K562 (cell line): ENCODE measurements at regions not wholly inside any gene's neighbourhood (a gene's known extent, or its start where the extent isn't known, plus 50 kb on each side); places are given as distances from the start of the nearest gene placed in this dataset.

Experiments
- NR1H2 ChIP-seq: sonication (generic); formaldehyde crosslinking; IDR thresholded peaks from 2 replicates; pipeline ENCODE4 v1.4.0; 2020; ENCODE audit warnings: mild to moderate bottlenecking, missing genetic modification reagents
- TEAD4 ChIP-seq, 2 experiments: sonication (generic) in 1 of 2; formaldehyde crosslinking in 1 of 2; IDR thresholded peaks; 2 replicates each; pipeline versions ENCODE4 v1.6.1 to v1.8.0; 2012 to 2022; ENCODE audit warnings: borderline replicate concordance in 1 of 2, inconsistent platforms in 1 of 2, low read length in 1 of 2, mild to moderate bottlenecking in 1 of 2, missing genetic modification reagents in 1 of 2
- TF ChIP-seq, protein P1 (sequence below), 3 experiments: IDR thresholded peaks in 2 of 3; conservative IDR thresholded peaks in 1 of 3; 2 replicates each; pipeline ENCODE4 v1.5.1; 2011 to 2012; ENCODE audit warnings: low read length in 3 of 3, mild to moderate bottlenecking in 3 of 3, control low read depth in 2 of 3, improper control_type of control experiment in 1 of 3, inconsistent platforms in 1 of 3, low read depth in 1 of 3, mixed read lengths in 1 of 3, moderate library complexity in 1 of 3; ENCODE audit not compliant: insufficient read depth in 2 of 3
- TF ChIP-seq, protein P2 (sequence below): sonication (generic); formaldehyde crosslinking; IDR thresholded peaks from 2 replicates; pipeline ENCODE4 v1.8.1; 2022; ENCODE audit warnings: missing genetic modification reagents
- TF ChIP-seq, protein P3 (sequence below): sonication (generic); formaldehyde crosslinking; IDR thresholded peaks from 2 replicates; pipeline ENCODE4 v1.8.1; 2023; ENCODE audit warnings: mild to moderate bottlenecking, missing genetic modification reagents

DNA sequence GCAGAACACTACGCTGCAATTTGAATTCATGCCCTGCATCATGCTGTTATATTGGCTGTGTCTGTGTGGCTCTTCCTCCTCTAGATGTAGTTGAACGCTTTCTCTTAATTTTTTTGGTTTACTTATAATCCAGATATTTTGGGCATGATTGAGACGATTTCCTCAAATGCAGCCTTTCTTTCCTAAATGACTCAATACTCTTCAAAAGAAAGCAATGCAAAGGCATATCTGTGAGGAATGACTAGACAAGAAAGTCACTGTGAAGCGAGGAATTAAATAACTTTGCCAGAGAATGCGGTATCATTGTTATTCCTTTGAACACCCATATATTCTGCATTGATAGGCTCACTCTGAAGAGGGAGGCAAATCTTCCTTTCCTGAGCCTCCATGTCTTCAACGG lies 152.8 kb downstream of the YIPF5 start:
- TF ChIP-seq, protein P1, sequence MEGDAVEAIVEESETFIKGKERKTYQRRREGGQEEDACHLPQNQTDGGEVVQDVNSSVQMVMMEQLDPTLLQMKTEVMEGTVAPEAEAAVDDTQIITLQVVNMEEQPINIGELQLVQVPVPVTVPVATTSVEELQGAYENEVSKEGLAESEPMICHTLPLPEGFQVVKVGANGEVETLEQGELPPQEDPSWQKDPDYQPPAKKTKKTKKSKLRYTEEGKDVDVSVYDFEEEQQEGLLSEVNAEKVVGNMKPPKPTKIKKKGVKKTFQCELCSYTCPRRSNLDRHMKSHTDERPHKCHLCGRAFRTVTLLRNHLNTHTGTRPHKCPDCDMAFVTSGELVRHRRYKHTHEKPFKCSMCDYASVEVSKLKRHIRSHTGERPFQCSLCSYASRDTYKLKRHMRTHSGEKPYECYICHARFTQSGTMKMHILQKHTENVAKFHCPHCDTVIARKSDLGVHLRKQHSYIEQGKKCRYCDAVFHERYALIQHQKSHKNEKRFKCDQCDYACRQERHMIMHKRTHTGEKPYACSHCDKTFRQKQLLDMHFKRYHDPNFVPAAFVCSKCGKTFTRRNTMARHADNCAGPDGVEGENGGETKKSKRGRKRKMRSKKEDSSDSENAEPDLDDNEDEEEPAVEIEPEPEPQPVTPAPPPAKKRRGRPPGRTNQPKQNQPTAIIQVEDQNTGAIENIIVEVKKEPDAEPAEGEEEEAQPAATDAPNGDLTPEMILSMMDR (IDR thresholded peaks at IDR 0.05 in 2 of 3, conservative IDR thresholded peaks at IDR 0.05 in 1 of 3; ENCODE audit: insufficient read depth in 2 of 3, low read depth in 1 of 3, low read length in 3 of 3) = no peak
- TF ChIP-seq, protein P2, sequence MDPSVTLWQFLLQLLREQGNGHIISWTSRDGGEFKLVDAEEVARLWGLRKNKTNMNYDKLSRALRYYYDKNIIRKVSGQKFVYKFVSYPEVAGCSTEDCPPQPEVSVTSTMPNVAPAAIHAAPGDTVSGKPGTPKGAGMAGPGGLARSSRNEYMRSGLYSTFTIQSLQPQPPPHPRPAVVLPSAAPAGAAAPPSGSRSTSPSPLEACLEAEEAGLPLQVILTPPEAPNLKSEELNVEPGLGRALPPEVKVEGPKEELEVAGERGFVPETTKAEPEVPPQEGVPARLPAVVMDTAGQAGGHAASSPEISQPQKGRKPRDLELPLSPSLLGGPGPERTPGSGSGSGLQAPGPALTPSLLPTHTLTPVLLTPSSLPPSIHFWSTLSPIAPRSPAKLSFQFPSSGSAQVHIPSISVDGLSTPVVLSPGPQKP (CRISPR knock-in tag) = no peak
- no peak for TF ChIP-seq TEAD4 (IDR thresholded peaks at IDR 0.05; ENCODE audit: low read length)
- TF ChIP-seq TEAD4 (CRISPR knock-in tag; IDR thresholded peaks at IDR 0.05; ENCODE audit: borderline replicate concordance) = no peak
- no peak for TF ChIP-seq NR1H2 (CRISPR knock-in tag)
- TF ChIP-seq, protein P3, sequence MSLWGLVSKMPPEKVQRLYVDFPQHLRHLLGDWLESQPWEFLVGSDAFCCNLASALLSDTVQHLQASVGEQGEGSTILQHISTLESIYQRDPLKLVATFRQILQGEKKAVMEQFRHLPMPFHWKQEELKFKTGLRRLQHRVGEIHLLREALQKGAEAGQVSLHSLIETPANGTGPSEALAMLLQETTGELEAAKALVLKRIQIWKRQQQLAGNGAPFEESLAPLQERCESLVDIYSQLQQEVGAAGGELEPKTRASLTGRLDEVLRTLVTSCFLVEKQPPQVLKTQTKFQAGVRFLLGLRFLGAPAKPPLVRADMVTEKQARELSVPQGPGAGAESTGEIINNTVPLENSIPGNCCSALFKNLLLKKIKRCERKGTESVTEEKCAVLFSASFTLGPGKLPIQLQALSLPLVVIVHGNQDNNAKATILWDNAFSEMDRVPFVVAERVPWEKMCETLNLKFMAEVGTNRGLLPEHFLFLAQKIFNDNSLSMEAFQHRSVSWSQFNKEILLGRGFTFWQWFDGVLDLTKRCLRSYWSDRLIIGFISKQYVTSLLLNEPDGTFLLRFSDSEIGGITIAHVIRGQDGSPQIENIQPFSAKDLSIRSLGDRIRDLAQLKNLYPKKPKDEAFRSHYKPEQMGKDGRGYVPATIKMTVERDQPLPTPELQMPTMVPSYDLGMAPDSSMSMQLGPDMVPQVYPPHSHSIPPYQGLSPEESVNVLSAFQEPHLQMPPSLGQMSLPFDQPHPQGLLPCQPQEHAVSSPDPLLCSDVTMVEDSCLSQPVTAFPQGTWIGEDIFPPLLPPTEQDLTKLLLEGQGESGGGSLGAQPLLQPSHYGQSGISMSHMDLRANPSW (CRISPR knock-in tag) = no peak
